Thyroid gland (tissue), 4 donors: ENCODE measurements at regions not wholly inside any gene's neighbourhood (a gene's known extent, or its start where the extent isn't known, plus 50 kb on each side); places are given as distances from the start of the nearest gene placed in this dataset.

Experiments used
- CTCF ChIP-seq, 6 experiments: fragments of 200-600 bp in 3 of 6; fragments of 450-650 bp in 3 of 6; sonication (generic) in 3 of 6; IDR thresholded peaks; one replicate each; pipeline ENCODE4 v1.5.1; 2016 to 2019; ENCODE audit warnings: antibody characterized with exemption in 6 of 6, mild to moderate bottlenecking in 2 of 6, inconsistent platforms in 1 of 6, moderate library complexity in 1 of 6
- POLR2A ChIP-seq, 2 donors: fragments of 450-650 bp; IDR thresholded peaks; one replicate each; pipeline ENCODE4 v1.6.1; 2017; ENCODE audit warnings: antibody characterized with exemption in 2 of 2, mild to moderate bottlenecking in 2 of 2, moderate library complexity in 1 of 2

- TF ChIP-seq CTCF (IDR thresholded peaks at IDR 0.05) (no peak), POLR2A (IDR thresholded peaks at IDR 0.05) (no peak)
Observed at GRCh38 chr6:21713481-21713880, 119.9 kb downstream of the SOX4 start.
